Fibroblast of skin of abdomen (primary cell): ENCODE measurements at regions not wholly inside any gene's neighbourhood (a gene's known extent, or its start where the extent isn't known, plus 50 kb on each side); places are given as distances from the start of the nearest gene placed in this dataset.
"Not testable (repeated sequence)": the region's sequence is repeated elsewhere in the genome, so short reads cannot be mapped to it uniquely, and the experiment has no call there.

ENCODE experiments used
- DNase-seq: peaks from one replicate; pipeline ENCODE4 v3.0.0-alpha.2; 2013

- DNase-seq = peak; percentile 16
Observed at GRCh38 chr4:170529748-170530722, 440.3 kb upstream of the AADAT start.

- DNase-seq = peak; percentile 2
Observed at GRCh38 chr4:170526471-170526870, 436.7 kb upstream of the AADAT start.

- DNase-seq = no peak
Observed at GRCh38 chr4:170522427-170522970, 432.7 kb upstream of the AADAT start.

GRCh38 chr4:170497689-170498088, 407.9 kb upstream of the AADAT start:
- no peak for DNase-seq

GRCh38 chr4:170497112-170497511, 407.4 kb upstream of the AADAT start:
- peak; percentile 2 for DNase-seq

- DNase-seq = no peak
Observed at GRCh38 chr4:170491981-170492380, 402.2 kb upstream of the AADAT start.

GRCh38 chr4:170476351-170476750, 386.6 kb upstream of the AADAT start:
- no peak for DNase-seq

GRCh38 chr4:170465429-170465828, 375.7 kb upstream of the AADAT start:
- DNase-seq = no peak

- no peak for DNase-seq
Observed at GRCh38 chr4:170464614-170465197, 374.9 kb upstream of the AADAT start.

GRCh38 chr4:170446782-170447181, 357.0 kb upstream of the AADAT start:
- no peak for DNase-seq

GRCh38 chr4:170441146-170441545, 351.4 kb upstream of the AADAT start:
- DNase-seq = not testable (repeated sequence)

GRCh38 chr4:170428929-170429328, 339.2 kb upstream of the AADAT start:
- no peak for DNase-seq

GRCh38 chr4:170425521-170426143, 335.9 kb upstream of the AADAT start:
- DNase-seq = no peak

GRCh38 chr4:170425040-170425439, 335.3 kb upstream of the AADAT start:
- DNase-seq = no peak

- peak; percentile 95 for DNase-seq
Observed at GRCh38 chr4:170423137-170423536, 333.4 kb upstream of the AADAT start.

- DNase-seq = peak; percentile 66
Observed at GRCh38 chr4:170420255-170420693, 330.5 kb upstream of the AADAT start.

GRCh38 chr4:170414961-170415360, 325.2 kb upstream of the AADAT start:
- no peak for DNase-seq

- DNase-seq = no peak
Observed at GRCh38 chr4:170414360-170414759, 324.6 kb upstream of the AADAT start.

- DNase-seq = no peak
Observed at GRCh38 chr4:170413951-170414350, 324.2 kb upstream of the AADAT start.

- peak; percentile 51 for DNase-seq
Observed at GRCh38 chr4:170400361-170400760, 310.6 kb upstream of the AADAT start.

- DNase-seq = no peak
Observed at GRCh38 chr4:170399581-170400293, 310.0 kb upstream of the AADAT start.

GRCh38 chr4:170398218-170398617, 308.5 kb upstream of the AADAT start:
- DNase-seq = no peak
